K562 (cell line): ENCODE measurements at regions not wholly inside any gene's neighbourhood (a gene's known extent, or its start where the extent isn't known, plus 50 kb on each side); places are given as distances from the start of the nearest gene placed in this dataset.

ENCODE experiments used
- CHD2 ChIP-seq: IDR thresholded peaks from 2 replicates; pipeline ENCODE4 v1.6.1; 2011; ENCODE audit warnings: low read depth, low read length
- CTCF ChIP-seq, 3 experiments: IDR thresholded peaks in 2 of 3; conservative IDR thresholded peaks in 1 of 3; 2 replicates each; pipeline ENCODE4 v1.5.1; 2011 to 2012; ENCODE audit warnings: low read length in 3 of 3, mild to moderate bottlenecking in 3 of 3, control low read depth in 2 of 3, improper control_type of control experiment in 1 of 3, inconsistent platforms in 1 of 3, low read depth in 1 of 3, mixed read lengths in 1 of 3, moderate library complexity in 1 of 3; ENCODE audit not compliant: insufficient read depth in 2 of 3
- EZH2 ChIP-seq: IDR thresholded peaks from 2 replicates; pipeline ENCODE4 v1.6.1; 2012; ENCODE audit warnings: low read depth, mild to moderate bottlenecking, inconsistent platforms, low read length, borderline replicate concordance
- FOSL1 ChIP-seq: fragments of 200-800 bp; sonication (Bioruptor generic); conservative IDR thresholded peaks from 2 replicates; pipeline ENCODE4 v1.6.1; 2016; ENCODE audit warnings: missing genetic modification characterization, missing compliant biosample characterization
- FUS ChIP-seq: fragments of 200-400 bp; formaldehyde crosslinking; optimal IDR thresholded peaks from 2 replicates; pipeline ENCODE3; 2017; ENCODE audit warnings: low read depth, low read length
- HMG20A ChIP-seq: fragments of 450-650 bp; formaldehyde crosslinking; conservative IDR thresholded peaks from 2 replicates; pipeline ENCODE4 v1.4.0; 2020; ENCODE audit warnings: mild to moderate bottlenecking, mixed read lengths
- HMG20B ChIP-seq: fragments of 250-450 bp; sonication (Bioruptor Pico); IDR thresholded peaks from 2 replicates; pipeline ENCODE4 v1.5.0; 2021; ENCODE audit warnings: mild to moderate bottlenecking
- PCBP2 ChIP-seq: fragments of 200-400 bp; formaldehyde crosslinking; IDR thresholded peaks from 2 replicates; pipeline ENCODE4 v1.6.1; 2018; ENCODE audit warnings: low read length, low read depth, mild to moderate bottlenecking, moderate library complexity; ENCODE audit not compliant: poor library complexity, severe bottlenecking
- POLR2A ChIP-seq: fragments of 450-650 bp; conservative IDR thresholded peaks from 2 replicates; pipeline ENCODE4 v1.6.1; 2016
- POLR2AphosphoS5 ChIP-seq: IDR thresholded peaks from 2 replicates; pipeline ENCODE4 v1.6.1; 2011; ENCODE audit warnings: mild to moderate bottlenecking, low read depth, low read length, moderate library complexity; ENCODE audit not compliant: control insufficient read depth, insufficient read depth
- SIN3A ChIP-seq, 2 experiments: fragments of 150-350 bp in 1 of 2; IDR thresholded peaks; 2 replicates each; pipeline ENCODE4 v1.6.1; 2011 to 2016; ENCODE audit warnings: borderline replicate concordance in 2 of 2, low read depth in 2 of 2, low read length in 2 of 2, mild to moderate bottlenecking in 2 of 2, moderate library complexity in 2 of 2; ENCODE audit not compliant: control insufficient read depth in 1 of 2
- TOE1 ChIP-seq, 2 experiments: fragments of 450-650 bp in 1 of 2; sonication (generic) in 1 of 2; formaldehyde crosslinking in 1 of 2; IDR thresholded peaks; 2 replicates each; pipeline versions ENCODE4 v1.7.1 to v1.8.0; 2016 to 2022; ENCODE audit warnings: borderline replicate concordance in 2 of 2, mild to moderate bottlenecking in 2 of 2, antibody characterized with exemption in 1 of 2, inconsistent platforms in 1 of 2, low read depth in 1 of 2, missing genetic modification reagents in 1 of 2, moderate library complexity in 1 of 2
- ZNF24 ChIP-seq: fragments of 450-650 bp; IDR thresholded peaks from 2 replicates; pipeline ENCODE4 v1.6.1; 2016
- ZNF274 ChIP-seq: IDR thresholded peaks from 2 replicates; pipeline ENCODE4 v1.6.1; 2011; ENCODE audit warnings: low read depth, mild to moderate bottlenecking, low read length, moderate library complexity, borderline replicate concordance

GRCh38 chr7:41837916-41838315, 135.0 kb upstream of the INHBA start:
- no peak for TF ChIP-seq HMG20A (CRISPR knock-in tag)
- no peak for TF ChIP-seq FUS
- TF ChIP-seq POLR2AphosphoS5, result no peak
- TF ChIP-seq HMG20B (CRISPR knock-in tag), result no peak
- no peak for TF ChIP-seq TOE1 (IDR thresholded peaks at IDR 0.05; ENCODE audit: borderline replicate concordance)
- TF ChIP-seq TOE1 (CRISPR knock-in tag; IDR thresholded peaks at IDR 0.05; ENCODE audit: borderline replicate concordance, low read depth), result no peak
- TF ChIP-seq POLR2A, result no peak
- no peak for TF ChIP-seq CHD2
- no peak for TF ChIP-seq ZNF24
- no peak for TF ChIP-seq ZNF274
- TF ChIP-seq FOSL1, result no peak
- TF ChIP-seq SIN3A (IDR thresholded peaks at IDR 0.05; ENCODE audit: borderline replicate concordance in 2 of 2, control insufficient read depth in 1 of 2, low read depth in 2 of 2, low read length in 2 of 2), result no peak
- TF ChIP-seq CTCF (IDR thresholded peaks at IDR 0.05 in 2 of 3, conservative IDR thresholded peaks at IDR 0.05 in 1 of 3; ENCODE audit: insufficient read depth in 2 of 3, low read depth in 1 of 3, low read length in 3 of 3), result no peak
- no peak for TF ChIP-seq PCBP2
- no peak for TF ChIP-seq EZH2
